ENCODE measurements at regions not wholly inside any gene's neighbourhood (a gene's known extent, or its start where the extent isn't known, plus 50 kb on each side); places are given as distances from the start of the nearest gene placed in this dataset.

DNA sequence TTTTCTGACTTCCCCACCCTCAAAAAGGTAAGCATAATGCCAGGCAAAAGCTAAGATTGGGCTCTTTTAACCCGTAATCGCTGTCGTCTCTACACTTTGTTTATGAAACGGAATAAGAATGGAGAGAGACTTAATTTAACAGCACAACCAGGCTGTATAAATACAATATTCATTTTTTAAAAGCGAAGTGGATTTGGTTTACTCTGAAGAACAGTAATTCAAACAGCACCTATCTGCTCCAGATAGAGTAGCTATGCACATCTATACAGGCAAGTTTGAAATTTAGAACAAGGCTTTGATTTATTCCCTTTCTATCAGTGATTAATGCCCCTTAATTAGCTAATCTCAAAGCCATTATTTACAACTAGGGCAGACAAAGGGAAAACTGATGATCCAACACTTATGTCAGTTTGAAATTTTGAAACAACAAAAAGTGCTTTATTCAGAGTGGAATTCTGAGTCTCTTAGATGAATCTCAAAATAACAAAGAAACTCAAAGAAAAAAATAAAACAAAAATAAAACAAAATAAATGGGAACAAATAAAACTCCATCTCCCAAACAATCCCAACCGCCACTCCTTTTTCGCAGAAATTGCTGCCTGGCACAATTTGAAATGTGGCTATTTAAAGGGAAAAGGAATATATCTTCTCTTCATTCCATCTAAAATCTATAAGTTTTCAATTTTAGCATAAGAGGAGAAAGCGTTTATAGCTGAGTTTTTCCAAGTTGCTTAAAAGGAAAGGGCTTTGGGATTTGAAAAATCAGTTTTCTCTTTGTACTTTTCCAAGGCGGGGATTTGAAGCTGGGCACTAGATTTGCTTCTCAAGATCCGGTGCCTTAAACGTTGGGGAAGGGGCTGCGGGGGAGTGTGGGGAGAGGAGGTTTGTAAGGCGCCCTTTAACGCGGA lies 298.6 kb downstream of the PARP8 start:
- DNase-seq = no peak

DNA sequence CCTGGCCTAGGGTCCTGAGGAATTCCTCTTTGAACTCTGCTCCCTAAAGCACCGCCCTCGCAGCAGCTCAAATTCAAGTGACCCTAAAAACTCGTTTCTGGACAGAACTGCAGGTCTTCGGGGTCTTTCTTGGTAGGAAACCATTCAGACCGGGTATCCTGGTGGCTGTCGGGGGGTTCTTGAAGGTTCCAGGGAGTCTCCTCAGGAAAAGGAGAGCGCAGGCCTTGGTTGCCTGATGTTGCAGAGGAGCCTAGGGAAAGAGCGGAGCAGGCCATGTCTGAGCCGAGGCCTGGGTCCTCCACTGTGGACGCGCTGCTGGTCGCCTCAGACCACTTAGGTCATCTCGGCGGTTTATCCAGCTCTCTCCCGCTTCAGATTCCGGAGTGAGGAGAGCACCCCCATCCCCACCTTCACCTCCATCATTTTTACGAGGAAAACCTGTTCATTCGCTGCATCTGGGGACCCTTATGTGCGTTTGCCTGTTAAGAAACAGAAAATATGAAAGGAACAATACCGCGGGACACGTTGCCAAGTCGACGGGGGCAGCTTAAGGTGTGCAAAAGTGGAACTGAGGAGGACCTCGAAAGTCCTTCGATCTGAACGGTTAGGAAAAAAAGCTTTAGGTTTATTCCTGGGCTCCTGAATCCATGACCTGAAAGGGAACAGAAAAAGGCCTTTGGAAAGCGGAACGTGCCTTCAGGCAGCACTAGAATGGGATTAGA lies 299.4 kb downstream of the PARP8 start:
- DNase-seq = no peak

DNA sequence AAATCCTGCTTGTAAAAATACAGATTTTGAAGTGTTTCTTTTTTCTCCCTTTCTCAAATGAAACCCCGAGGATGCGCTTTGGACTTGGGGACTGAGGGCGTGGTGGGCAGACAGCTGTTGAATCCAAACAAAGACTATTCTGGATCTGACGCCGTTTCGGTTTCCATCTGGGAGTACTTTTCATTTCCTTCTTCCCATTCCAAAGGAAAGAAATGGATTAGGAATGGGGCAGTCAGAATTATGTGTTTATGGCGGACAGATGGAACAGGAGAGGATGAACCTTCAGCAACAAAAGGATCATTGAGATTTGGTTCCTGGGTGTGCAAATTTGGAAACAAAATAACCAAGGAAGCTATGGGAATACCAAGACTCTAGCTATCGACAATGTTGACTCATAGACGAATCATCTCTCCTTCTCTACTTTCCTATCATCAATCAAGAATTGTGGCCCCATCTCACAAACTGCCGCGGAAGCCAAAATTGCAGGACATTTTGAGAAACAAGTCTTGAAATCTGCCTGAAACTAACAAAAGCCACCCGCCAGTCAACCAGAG lies 300.6 kb downstream of the PARP8 start:
- DNase-seq = no peak

DNA sequence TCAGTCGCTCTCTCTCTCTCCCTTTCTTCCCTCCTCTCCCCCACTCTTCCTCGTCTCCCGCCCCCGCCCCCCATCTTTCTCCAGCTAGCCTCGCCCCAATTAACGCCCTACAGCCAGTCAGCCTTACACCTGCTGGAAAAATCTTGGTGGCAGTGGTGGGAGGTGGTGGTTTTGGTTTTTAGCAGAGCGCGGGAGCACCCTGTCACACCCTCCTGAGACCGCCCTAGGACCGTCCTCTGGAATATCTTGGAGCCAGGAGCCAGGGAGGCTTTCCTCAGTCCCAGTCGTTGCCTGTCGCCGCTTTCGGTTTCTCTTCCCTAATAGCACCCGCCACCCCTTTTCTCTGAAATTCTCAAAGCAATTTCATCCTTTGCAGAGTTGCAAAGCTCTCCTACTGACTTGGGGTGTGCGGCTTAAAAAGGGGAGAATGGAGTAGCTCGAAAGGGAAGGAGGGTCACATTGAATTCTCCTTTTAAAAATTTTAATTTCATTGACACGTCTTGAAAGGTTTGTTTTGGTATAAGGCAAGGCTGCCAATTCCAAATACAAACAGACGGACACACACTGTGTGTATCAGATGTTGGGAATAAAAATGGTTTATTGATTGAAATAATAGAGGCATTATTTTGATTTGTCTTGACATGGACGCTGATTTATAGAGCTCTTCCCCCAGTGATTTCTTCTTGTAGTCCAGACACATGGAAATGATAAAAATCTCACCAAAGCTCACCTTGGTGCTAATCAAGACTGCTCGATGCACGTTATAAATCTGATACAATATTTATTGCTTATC lies 301.3 kb downstream of the PARP8 start:
- DNase-seq = no peak

DNA sequence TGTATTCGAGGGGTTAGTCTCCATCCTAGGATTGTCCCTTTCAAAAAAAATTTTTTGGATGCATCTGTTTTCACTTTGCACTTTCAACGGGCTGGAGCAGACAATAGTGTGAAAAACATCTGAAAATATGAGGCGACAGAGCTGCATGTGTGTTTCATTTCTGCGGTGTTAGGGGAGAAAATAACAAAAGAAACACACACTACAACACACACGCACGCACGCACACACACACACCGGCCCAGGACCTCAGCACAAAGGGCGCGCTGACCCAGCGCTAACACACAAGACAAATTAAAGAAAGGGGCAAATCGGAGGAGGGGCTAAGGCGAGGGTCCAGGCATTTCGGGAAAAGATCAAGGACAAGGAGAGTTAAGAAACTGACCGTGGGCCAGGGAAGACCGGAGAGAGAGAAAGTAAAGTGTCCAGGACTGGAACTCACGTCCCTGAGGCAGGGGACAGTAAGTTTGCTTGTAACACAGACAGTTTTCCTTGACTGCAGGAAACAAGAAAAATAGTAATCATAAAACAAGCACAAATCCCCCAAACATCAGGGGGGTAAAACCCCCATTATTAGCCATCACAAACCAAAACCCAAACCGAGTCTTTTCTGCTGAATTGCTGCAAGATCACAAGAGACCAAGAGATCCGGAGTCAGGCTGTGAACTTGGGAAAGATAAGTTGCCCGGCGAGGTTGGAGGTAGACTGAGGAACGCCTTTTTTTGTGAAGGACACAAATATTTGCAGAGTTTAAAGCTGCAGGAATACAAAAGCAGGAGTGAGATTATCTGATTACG lies 302.1 kb downstream of the PARP8 start:
- no peak for DNase-seq

DNA sequence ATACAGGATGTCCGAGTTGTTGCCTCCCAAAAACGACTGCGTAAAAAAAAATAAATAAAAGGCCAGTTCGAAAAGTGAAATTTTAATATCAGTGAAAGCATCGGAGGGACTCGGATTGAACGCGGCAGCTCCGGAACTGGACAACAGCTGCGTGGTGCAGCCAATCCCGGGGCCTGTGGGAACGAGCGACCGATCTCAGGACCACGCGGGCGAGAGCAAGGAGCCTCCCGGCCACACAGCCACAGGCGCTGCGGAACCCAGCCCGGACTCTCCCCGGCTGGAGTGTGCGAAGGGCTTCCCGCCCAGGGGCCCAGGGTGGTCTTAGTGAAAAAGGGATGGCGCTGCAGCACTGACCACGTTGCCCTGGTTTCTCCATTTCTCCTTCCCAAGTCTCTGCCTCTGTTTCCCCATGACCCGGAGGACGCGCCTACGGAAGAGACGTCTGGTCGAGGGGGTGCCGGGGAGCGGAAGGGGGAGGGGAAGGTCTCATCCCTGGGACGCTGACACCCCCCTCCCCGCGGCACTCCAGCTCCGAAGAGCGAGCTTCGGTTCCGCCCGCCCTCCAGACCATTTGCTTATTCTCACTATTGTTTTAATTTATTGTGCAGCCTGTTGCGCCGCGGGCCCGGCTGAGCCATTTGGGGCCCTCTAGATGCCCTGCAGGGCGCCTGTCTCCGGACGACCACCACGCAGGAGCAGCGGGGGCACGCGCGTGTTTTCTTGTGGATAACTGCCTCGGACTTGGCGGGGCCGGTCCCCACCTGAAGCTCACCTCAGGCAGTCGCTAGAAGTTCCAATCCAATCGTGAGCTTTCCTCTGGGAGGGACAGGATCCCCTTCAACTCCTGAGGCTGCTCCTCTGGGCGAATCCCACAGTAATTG lies 303.0 kb downstream of the PARP8 start:
- no peak for DNase-seq

DNA sequence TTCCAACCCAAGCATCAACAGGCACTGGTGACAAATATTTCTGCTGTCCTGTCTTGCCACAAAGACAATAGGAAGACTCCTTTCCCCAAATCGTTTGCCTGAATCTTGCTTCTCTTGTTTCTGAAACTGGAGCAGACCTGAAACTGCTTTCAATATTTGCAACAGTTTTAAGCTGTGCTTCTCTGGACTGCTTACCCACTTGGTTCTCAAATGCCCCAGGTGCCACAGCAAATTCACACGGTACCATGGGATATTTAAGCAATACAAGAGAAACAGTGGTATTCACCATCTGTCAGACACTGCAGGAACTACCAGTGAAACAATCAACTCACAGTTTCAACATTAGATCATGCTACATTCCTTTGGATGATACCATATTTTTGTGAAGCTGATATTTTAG lies 309.4 kb downstream of the PARP8 start:
- DNase-seq = no peak

DNA sequence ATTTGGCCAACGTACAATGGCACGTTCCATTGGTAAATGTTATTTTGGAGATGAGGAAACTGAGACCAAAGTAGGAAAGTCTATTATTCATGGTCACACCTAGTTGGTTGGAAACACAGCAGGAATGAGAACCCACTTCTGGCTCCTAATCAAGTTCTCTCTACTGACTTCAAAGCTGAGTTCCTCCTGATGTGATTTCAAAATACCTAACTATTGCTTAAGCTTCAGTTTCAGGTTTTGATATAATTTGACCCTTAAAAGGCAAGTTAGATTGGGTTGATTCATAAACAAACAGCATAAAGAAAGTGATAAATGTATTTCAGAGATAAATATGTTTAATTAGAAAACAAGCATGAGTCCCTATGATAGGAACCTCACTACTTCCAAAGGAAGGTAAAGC lies 312.5 kb downstream of the PARP8 start:
- DNase-seq = no peak

DNA sequence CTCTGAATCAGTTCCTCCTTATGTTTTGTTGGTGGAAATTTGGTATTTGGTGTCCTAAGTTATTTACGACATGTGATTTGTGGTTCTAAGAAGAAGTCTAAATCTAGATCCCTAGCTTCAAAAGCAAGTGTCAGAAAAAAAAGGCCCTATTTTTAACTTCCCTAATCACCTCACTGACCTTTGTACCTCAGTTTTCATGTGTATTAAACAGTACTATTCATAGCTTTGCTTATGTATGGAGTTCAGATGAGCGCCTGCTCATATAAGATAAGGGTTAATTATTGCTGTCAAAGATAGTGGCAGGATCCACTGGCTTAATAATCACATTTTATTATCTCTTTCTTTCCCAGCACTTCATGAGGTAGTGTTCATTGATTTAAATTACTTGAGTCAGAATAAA lies 318.2 kb downstream of the PARP8 start:
- DNase-seq = no peak

DNA sequence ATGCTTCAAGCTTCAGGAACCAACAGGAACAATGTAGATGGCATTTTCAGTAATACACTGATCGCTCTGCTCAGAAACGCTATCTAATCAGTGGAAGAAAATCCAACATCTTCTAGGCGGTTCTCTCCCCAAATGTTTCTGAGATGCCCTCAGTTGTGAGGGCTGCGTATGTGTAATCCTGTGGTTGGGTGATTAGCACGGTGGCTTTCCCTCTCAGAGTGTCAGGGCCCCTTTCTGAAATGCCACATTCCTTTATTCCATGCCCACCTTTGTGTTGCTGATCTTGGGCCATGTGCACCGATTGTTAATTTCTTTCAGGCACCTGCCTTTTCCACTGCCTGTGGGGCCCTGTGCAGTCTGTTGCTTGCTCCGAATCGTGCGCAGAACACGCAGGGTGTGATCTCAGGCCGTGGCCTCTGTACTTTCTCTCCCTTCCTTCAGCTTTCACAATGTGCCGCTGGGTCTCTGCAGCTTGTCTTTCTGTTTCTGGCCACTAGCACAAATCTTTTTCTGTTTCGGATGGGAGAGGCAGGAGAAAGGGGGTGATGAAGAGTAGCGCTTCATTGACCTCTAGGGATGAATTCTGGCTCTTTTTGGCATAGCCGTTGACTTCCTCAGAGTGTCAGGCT lies 324.0 kb downstream of the PARP8 start:
- DNase-seq = no peak

DNA sequence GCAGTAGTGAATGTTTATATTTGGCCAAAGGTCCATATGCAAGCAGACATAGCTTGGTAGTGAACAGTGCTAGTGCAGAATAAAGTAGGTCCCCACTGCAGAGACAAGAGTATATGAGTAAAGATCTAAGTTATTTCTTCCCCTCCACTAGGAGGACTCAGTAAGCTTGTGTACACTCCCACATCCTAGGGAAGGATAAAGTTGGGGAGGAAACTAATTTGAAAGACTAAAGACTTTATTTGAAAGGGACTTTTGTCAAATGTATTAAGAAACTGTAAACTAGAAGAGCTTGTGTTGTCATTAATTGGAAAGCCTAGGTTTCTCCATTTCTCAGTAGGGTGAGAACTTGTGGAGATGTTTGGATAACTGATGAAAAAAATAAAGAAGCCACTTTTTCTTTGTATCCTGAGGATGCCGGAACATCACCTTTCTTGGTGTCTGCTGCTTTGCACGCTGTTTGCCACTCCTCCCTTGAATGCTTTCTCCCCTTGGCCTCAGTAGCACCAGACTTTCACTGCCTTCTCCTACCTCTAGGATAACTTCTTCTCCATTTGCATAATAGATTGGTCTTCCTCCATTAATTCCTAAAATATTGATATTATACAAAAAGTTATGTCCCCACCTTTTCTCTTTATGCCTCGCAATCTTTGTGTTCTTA lies 329.0 kb downstream of the PARP8 start:
- DNase-seq = no peak

DNA sequence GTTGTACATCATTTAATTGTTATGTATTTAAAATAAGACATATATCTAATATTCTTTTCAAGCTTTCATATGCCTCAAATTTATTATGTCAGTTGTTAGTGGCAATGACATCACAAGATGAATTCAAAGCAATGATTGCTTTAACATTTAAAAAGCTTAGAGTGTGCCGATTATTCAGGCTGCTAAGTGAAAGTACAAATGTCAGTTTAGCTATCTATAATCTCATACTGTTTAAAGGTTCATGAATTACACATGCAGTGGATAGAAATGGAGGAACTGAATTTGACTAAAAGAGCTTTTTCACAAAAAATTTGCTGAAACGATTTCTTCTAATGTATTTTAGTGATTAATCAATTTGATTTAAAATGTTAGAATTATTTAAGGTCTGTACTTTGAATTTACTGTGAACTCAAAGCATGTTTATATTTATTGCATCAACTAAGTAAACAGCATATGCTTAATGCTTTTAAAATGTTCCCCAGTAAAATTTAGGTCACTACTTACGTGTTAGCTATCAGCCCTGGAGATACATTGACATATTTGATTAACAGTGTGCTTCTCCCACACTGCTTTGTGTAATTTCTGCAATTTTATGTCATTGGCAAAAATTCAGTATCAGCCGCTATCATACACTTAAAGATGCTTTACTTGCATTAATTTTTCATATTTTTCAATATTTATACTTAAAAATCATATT lies 334.9 kb downstream of the PARP8 start:
- no peak for DNase-seq

DNA sequence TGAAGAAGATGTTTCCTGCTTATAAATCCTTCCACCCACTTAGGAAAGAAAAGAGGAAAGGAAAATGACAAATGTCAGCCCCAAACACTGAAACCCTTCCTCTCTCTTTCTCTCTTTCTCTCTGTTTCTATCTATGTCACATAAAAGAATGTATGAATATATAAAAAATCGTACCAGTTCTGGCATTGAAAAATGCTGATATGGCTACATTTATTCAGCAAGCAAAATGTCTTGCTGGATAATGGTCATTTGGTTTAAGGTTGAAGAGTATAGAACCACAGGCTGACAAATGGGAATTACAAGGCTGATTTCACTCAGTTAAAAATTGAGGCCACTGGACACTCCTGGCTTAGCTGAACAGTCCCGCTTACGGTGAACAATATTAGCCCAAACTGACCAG lies 335.9 kb downstream of the PARP8 start:
- no peak for DNase-seq

DNA sequence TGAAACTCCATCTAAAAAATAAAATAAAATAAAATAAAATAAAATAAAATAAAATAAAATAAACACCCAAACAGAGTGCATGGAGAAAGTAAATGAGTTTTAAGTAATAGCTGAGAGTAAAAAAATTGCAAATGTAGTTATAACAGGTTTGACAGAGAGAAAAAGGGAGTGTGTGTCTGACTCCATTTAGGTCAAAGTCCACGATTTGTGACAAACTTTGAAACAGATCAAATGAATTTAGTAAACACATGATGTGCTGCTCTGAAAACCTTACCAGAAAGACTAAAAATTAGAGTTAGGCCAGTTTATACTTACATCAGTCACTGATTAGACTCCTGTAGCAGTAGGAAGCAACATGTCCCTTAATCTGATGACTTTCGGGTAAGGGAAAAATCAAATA lies 346.6 kb downstream of the PARP8 start:
- no peak for DNase-seq

DNA sequence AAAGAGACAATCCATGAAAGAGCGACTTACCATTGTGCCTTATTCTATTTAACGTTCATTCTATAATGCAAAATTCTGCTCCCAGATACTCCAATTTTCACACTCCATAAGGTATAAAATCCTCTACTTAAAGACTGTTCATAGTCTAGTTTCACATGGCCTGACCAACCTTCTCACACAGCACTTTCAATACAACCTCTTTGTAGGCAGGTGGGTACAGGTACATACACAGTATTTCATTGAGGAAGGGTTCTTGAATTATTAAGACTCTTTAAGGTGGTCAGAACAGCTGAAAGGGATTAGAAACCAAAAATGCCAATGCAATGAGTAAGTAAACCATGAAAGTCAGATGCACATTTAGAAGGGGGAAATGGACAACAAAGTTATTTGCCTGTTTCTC lies 352.0 kb downstream of the PARP8 start:
- DNase-seq = no peak

DNA sequence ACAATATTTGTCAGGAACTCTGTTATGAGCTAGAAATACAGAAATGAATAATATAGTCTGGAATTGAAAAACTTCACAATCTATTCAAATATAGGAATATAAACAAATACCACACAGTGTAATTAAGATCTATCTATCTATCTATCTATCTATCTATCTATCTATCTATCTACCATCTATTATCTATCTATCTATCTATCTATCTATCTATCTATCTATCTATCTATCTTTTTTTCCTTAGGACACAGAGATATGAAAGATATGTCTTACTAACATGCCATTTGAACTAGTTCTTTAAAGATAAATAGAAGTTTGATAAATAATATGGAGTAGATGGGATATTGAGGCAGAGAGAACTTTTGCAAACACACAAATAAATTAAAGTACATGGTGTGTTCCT lies 357.8 kb downstream of the PARP8 start:
- DNase-seq = no peak

DNA sequence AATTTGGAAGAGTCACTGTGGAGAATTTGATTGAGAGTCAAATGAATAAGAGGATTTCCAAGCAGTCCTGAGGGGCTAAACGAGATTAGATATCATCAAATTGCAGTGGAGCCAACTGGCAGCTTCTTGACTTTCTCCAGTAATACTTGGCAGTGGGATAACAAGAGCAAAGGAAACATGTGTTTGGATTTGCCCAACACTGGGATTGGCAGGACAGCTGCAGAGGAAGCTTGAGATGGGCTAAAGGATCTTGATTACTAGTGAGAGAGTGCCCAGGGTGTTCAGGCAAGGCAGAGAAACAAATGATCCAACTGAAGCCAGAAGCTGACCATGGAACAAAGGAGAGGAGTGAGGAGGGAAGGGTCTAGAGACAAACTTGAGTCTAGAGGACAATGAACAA lies 356.0 kb upstream of the ISL1 start:
- DNase-seq = no peak

DNA sequence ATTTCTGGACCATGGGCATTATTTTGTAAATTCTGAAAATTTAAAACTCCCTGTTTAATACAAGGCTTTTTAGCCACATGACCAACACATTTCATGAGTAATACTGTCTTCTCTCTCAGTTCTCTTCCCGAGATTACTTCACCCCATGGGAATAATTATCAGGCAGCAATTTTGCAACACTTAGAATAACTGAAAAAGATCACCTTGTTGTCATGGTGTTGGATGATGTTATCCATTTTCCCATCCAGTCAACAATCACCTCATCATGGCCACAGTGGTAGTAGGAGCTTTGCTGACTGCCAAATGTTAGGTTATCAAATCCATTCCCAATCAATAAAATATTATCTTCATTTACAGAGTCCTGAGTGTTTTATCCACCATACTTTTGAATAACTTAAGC lies 354.9 kb upstream of the ISL1 start:
- DNase-seq = no peak

DNA sequence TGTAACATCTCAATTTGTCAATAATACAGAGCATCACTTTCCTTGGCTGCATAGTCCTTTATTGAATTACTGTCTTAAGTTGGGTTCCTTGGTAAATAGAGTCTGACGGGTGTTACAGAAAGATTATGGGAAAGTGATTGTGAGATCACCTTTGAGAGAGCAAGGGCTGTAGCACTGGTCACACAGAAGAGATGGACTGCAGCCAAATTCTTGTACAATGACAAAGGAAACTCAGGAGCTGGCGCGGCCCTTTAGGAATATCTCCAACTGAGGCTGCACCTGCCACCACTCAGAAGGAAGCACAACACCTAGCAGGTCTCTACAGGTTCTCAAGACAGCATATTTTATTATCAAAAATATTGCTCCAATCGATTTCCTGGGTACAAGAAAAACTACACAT lies 350.0 kb upstream of the ISL1 start:
- DNase-seq = no peak
